K562 (cell line): ENCODE measurements at regions not wholly inside any gene's neighbourhood (a gene's known extent, or its start where the extent isn't known, plus 50 kb on each side); places are given as distances from the start of the nearest gene placed in this dataset.

Experiments
- ATAC-seq: fragments of 200-7000 bp; cut with Tn5 transposase; 3 replicates; pipeline ENCODE4 v1.9.1; 2020; ENCODE audit warnings: moderate library complexity
- BruUV-seq: library from RNA; stranded (reverse); fragments of 400-500 nt; replicated peaks from 2 replicates; lab custom pipeline; 2021; lab: Mats Ljungman, UMichigan
- CTCF ChIA-PET: fragments of 300-600 bp; formaldehyde crosslinking; extraction: SDS; loops from one replicate; lab custom pipeline; 2021; ENCODE audit warnings: low intra/inter-chr PET ratio; lab: Yijun Ruan, JAX
- POLR2A ChIA-PET: fragments of 300-600, 350-650 bp; sonication (Branson Sonifier 250); formaldehyde crosslinking; extraction: SDS; loops from one replicate; lab custom pipeline; 2021; ENCODE audit warnings: antibody characterized with exemption, inconsistent platforms; lab: Yijun Ruan, JAX
- DNase-seq, 4 experiments: peaks; one replicate each; pipeline versions ENCODE4 v3.0.0 to v3.0.0-alpha.2; 2011 to 2018; ENCODE audit warnings: low spot score in 3 of 4, mixed read lengths in 3 of 4; ENCODE audit errors: extremely low read depth in 1 of 4
- FAIRE-seq: peaks from 2 replicates; lab custom pipeline; 2011; peaks lifted over from hg19 to GRCh38; lab: Jason Lieb, UNC
- H2AFZ ChIP-seq: 2 replicates; pipeline ENCODE4 v1.6.0; 2011; ENCODE audit warnings: low read depth, low read length, control low read depth, inconsistent platforms
- H3K27ac ChIP-seq: fragments of 200-600 bp; 3 replicates; pipeline ENCODE4 v1.8.0; 2011; ENCODE audit warnings: low read depth, mild to moderate bottlenecking, control low read depth, inconsistent platforms, low read length, moderate library complexity, mixed read lengths; ENCODE audit errors: extremely low read depth
- H3K27me3 ChIP-seq, 2 experiments: fragments of 300-600 bp in 1 of 2; 2 replicates in 1 of 2; 3 replicates in 1 of 2; pipeline versions ENCODE4 v1.6.0 to v1.8.0; 2011; ENCODE audit warnings: inconsistent platforms in 2 of 2, low read length in 2 of 2, mild to moderate bottlenecking in 1 of 2, mixed read lengths in 1 of 2, moderate library complexity in 1 of 2; ENCODE audit not compliant: control insufficient read depth in 2 of 2, insufficient read depth in 2 of 2
- H3K36me3 ChIP-seq: fragments of 300-600 bp; 3 replicates; pipeline ENCODE4 v1.8.0; 2011; ENCODE audit warnings: mild to moderate bottlenecking, low read length, inconsistent platforms; ENCODE audit not compliant: control insufficient read depth, insufficient read depth
- H3K4me1 ChIP-seq, 2 experiments: fragments of 200-600 bp in 1 of 2; replicated peaks in 1 of 2; 2 replicates in 1 of 2; 3 replicates in 1 of 2; pipeline versions ENCODE4 v1.5.1 to v1.8.0; 2011; ENCODE audit warnings: inconsistent platforms in 2 of 2, low read length in 2 of 2, mild to moderate bottlenecking in 1 of 2, mixed read lengths in 1 of 2, moderate library complexity in 1 of 2; ENCODE audit not compliant: control insufficient read depth in 2 of 2, insufficient read depth in 2 of 2
- H3K4me2 ChIP-seq: 2 replicates; pipeline ENCODE4 v1.6.1; 2011; ENCODE audit warnings: low read length, control low read depth, inconsistent platforms, mixed read lengths; ENCODE audit not compliant: insufficient read depth
- H3K4me3 ChIP-seq: fragments of 200-600 bp; sonication (generic), shearing (Covaris generic); 2 replicates; pipeline ENCODE4 v1.5.1; 2016; ENCODE audit warnings: control low read depth, inconsistent platforms
- H3K79me2 ChIP-seq: fragments of 200-600 bp; 3 replicates; pipeline ENCODE4 v1.8.0; 2011; ENCODE audit warnings: low read length, inconsistent platforms; ENCODE audit not compliant: control insufficient read depth, insufficient read depth
- H3K9ac ChIP-seq, 2 experiments: 2 replicates each; pipeline versions ENCODE4 v1.6.0 to v1.6.1; 2011; ENCODE audit warnings: low read depth in 2 of 2, low read length in 2 of 2, control low read depth in 1 of 2, inconsistent platforms in 1 of 2, mild to moderate bottlenecking in 1 of 2, mixed read lengths in 1 of 2; ENCODE audit not compliant: insufficient read depth in 1 of 2
- H3K9me1 ChIP-seq: one replicate; pipeline ENCODE4 v1.6.0; 2011; ENCODE audit warnings: inconsistent platforms, mild to moderate bottlenecking, low read length, moderate library complexity; ENCODE audit not compliant: control insufficient read depth, insufficient read depth
- H3K9me3 ChIP-seq: replicated peaks from 2 replicates; pipeline ENCODE4 v1.5.1; 2011; ENCODE audit warnings: low read depth, low read length, inconsistent platforms; ENCODE audit not compliant: control insufficient read depth, insufficient read depth
- H4K20me1 ChIP-seq: replicated peaks from 2 replicates; pipeline ENCODE4 v1.6.1; 2011; ENCODE audit warnings: low read length, inconsistent platforms, mixed read lengths; ENCODE audit not compliant: control insufficient read depth, insufficient read depth
- BMI1 ChIP-seq: fragments of 150-350 bp; IDR thresholded peaks from 2 replicates; pipeline ENCODE4 v1.6.1; 2014; ENCODE audit warnings: low read length
- FOXP1 ChIP-seq: sonication (generic); formaldehyde crosslinking; IDR thresholded peaks from 2 replicates; pipeline ENCODE4 v1.8.0; 2022; ENCODE audit warnings: mild to moderate bottlenecking, missing genetic modification reagents
- GATA2 ChIP-seq: sonication (generic); formaldehyde crosslinking; IDR thresholded peaks from 2 replicates; pipeline ENCODE4 v1.4.0; 2020; ENCODE audit warnings: mild to moderate bottlenecking, missing genetic modification reagents
- HCFC1 ChIP-seq: IDR thresholded peaks from 2 replicates; pipeline ENCODE4 v1.6.1; 2012; ENCODE audit warnings: low read depth, low read length, improper control_type of control experiment
- HNRNPLL ChIP-seq: fragments of 200-400 bp; formaldehyde crosslinking; IDR thresholded peaks from 2 replicates; pipeline ENCODE4 v1.6.1; 2017; ENCODE audit warnings: low read length, low read depth, mild to moderate bottlenecking; ENCODE audit not compliant: poor library complexity, severe bottlenecking
- HSF4 ChIP-seq: fragments of 250-450 bp; sonication (Bioruptor Pico); IDR thresholded peaks from 2 replicates; pipeline ENCODE4 v2.1.2; 2022; ENCODE audit warnings: mild to moderate bottlenecking, moderate library complexity, borderline replicate concordance
- NR1H2 ChIP-seq: sonication (generic); formaldehyde crosslinking; IDR thresholded peaks from 2 replicates; pipeline ENCODE4 v1.4.0; 2020; ENCODE audit warnings: mild to moderate bottlenecking, missing genetic modification reagents
- POLR3G ChIP-seq: IDR thresholded peaks from 2 replicates; pipeline ENCODE4 v1.6.1; 2011; ENCODE audit not compliant: insufficient read length, insufficient replicate concordance; ENCODE audit errors: extremely low read depth
- RBM39 ChIP-seq: fragments of 200-400 bp; formaldehyde crosslinking; optimal IDR thresholded peaks from 2 replicates; pipeline ENCODE3; 2018; ENCODE audit warnings: low read depth, low read length
- TCFL5 ChIP-seq: fragments of 250-450 bp; sonication (Bioruptor Pico); conservative IDR thresholded peaks from 2 replicates; pipeline ENCODE4 v1.6.1; 2021; ENCODE audit warnings: mild to moderate bottlenecking, moderate library complexity, matching md5 sums
- TEAD2 ChIP-seq: fragments of 450-650 bp; IDR thresholded peaks from 2 replicates; pipeline ENCODE4 v1.6.1; 2016; ENCODE audit warnings: missing genetic modification characterization, control low read depth, missing compliant biosample characterization
- ZNF184 ChIP-seq: sonication (generic); formaldehyde crosslinking; IDR thresholded peaks from 2 replicates; pipeline ENCODE4 v1.5.0; 2020; ENCODE audit warnings: missing genetic modification reagents
- ZNF253 ChIP-seq: fragments of 250-450 bp; sonication (Bioruptor Pico); conservative IDR thresholded peaks from 2 replicates; pipeline ENCODE4 v1.6.1; 2021; ENCODE audit warnings: mild to moderate bottlenecking
- whole genome bisulfite sequencing: fragments of 100-300 bp; shearing (Covaris generic); methylation state at CpG from one replicate; pipeline ENCODE4 v1.1.6; 2016; ENCODE audit warnings: low coverage, mixed read lengths; ENCODE audit not compliant: insufficient coverage; ENCODE audit errors: missing lambda C conversion rate; 5-methylcytosine and 5-hydroxymethylcytosine counted together
- in situ Hi-C: fragments of 300-500 bp; cut with MboI; formaldehyde crosslinking; loops from 4 replicates; pipeline ENCODE4 v1.15.0; 2018; ENCODE audit warnings: inconsistent platforms, mixed read lengths
- intact Hi-C: fragments of 100-400 bp; cut with micrococcal nuclease; formaldehyde crosslinking; loops from 2 replicates; pipeline ENCODE4 v1.14.2; 2022
- TF ChIP-seq, protein P1 (sequence below): fragments of 250-450 bp; sonication (Bioruptor Pico); IDR thresholded peaks from 2 replicates; pipeline ENCODE4 v1.5.1; 2021; ENCODE audit warnings: mild to moderate bottlenecking
- TF ChIP-seq, protein P2 (sequence below): fragments of 250-450 bp; sonication (Bioruptor Pico); IDR thresholded peaks from 2 replicates; pipeline ENCODE4 v1.5.0; 2021; ENCODE audit warnings: mild to moderate bottlenecking, borderline replicate concordance
- TF ChIP-seq, protein P3 (sequence below): fragments of 450-650 bp; IDR thresholded peaks from one replicate; pipeline ENCODE4 v1.6.1; 2018; ENCODE audit warnings: mild to moderate bottlenecking, moderate library complexity; ENCODE audit not compliant: partially characterized antibody

DNA sequence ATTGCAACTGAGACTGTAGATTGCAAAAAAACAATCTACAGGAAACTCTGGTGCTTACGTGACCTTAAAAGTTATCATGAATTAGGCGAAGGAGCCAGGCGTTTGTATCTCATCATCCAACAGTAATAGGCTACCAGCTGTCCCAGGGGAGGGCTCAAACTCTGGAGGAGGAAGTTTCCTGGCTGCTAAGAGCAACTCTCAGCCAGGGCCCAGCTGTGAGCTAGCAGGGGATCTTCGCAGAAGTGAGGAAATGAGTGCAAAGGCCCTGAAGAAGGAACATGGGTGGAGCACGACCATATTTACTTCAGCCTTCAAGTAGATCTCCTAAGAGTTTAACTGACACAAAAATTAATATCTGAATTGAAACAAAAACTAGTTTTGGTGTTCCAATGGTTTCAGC is 686.9 kb upstream of the MAP3K7 start:
- 0% methylated on average over 5 of the region's 5 CpGs for WGBS

More for the DNA sequence above, 686.9 kb upstream of the MAP3K7 start:
- no peaks in the 10 kb centered on the region; the same call in 1 of the 2 replicates for H3K9me3 ChIP-seq
- POLR2A ChIA-PET, result no interaction called here
- in situ Hi-C loops (no loop called here), intact Hi-C loops (no loop called here)
- CTCF ChIA-PET, result no interaction called here
- H3K9me1 ChIP-seq, result no peaks in the 10 kb centered on the region
- FAIRE-seq (no peak), DNase-seq (no peak), ATAC-seq (no peak)
- H3K4me1 ChIP-seq, result no peaks in the 10 kb centered on the region
- no peak overlapping the region for H3K27ac ChIP-seq
- H3K79me2 ChIP-seq, result no peaks in the 10 kb centered on the region
- TF ChIP-seq FOXP1 (no peak), TEAD2 (tag) (no peak), GATA2 (no peak), BMI1 (no peak), ZNF184 (CRISPR knock-in tag) (no peak), NR1H2 (CRISPR knock-in tag) (no peak), TCFL5 (no peak), HNRNPLL (no peak), HCFC1 (no peak), ZNF253 (no peak), RBM39 (no peak), HSF4 (CRISPR knock-in tag) (no peak), POLR3G (no peak)
- TF ChIP-seq, protein P1, sequence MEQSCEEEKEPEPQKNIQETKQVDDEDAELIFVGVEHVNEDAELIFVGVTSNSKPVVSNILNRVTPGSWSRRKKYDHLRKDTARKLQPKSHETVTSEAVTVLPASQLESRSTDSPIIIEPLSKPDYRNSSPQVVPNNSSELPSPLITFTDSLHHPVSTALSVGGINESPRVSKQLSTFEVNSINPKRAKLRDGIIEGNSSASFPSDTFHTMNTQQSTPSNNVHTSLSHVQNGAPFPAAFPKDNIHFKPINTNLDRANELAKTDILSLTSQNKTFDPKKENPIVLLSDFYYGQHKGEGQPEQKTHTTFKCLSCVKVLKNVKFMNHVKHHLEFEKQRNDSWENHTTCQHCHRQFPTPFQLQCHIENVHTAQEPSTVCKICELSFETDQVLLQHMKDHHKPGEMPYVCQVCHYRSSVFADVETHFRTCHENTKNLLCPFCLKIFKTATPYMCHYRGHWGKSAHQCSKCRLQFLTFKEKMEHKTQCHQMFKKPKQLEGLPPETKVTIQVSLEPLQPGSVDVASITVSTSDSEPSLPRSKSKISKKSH (CRISPR knock-in tag), result no peak
- TF ChIP-seq, protein P2, sequence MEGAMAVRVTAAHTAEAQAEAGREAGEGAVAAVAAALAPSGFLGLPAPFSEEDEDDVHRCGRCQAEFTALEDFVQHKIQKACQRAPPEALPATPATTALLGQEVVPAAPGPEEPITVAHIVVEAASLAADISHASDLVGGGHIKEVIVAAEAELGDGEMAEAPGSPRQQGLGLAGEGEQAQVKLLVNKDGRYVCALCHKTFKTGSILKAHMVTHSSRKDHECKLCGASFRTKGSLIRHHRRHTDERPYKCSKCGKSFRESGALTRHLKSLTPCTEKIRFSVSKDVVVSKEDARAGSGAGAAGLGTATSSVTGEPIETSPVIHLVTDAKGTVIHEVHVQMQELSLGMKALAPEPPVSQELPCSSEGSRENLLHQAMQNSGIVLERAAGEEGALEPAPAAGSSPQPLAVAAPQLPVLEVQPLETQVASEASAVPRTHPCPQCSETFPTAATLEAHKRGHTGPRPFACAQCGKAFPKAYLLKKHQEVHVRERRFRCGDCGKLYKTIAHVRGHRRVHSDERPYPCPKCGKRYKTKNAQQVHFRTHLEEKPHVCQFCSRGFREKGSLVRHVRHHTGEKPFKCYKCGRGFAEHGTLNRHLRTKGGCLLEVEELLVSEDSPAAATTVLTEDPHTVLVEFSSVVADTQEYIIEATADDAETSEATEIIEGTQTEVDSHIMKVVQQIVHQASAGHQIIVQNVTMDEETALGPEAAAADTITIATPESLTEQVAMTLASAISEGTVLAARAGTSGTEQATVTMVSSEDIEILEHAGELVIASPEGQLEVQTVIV (CRISPR knock-in tag), result no peak
- TF ChIP-seq, protein P3, sequence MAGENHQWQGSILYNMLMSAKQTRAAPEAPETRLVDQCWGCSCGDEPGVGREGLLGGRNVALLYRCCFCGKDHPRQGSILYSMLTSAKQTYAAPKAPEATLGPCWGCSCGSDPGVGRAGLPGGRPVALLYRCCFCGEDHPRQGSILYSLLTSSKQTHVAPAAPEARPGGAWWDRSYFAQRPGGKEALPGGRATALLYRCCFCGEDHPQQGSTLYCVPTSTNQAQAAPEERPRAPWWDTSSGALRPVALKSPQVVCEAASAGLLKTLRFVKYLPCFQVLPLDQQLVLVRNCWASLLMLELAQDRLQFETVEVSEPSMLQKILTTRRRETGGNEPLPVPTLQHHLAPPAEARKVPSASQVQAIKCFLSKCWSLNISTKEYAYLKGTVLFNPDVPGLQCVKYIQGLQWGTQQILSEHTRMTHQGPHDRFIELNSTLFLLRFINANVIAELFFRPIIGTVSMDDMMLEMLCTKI, result no peak
- H4K20me1 ChIP-seq, result no peaks in the 10 kb centered on the region
- no peak overlapping the region for H3K9ac ChIP-seq
- no TSS peak for BruUV-seq
- H3K36me3 ChIP-seq, result no peaks in the 10 kb centered on the region
- H3K4me3 ChIP-seq, result no peak overlapping the region
- H3K27me3 ChIP-seq, result no peaks in the 10 kb centered on the region
- H2AFZ ChIP-seq, result no peak overlapping the region
- H3K4me2 ChIP-seq, result no peak overlapping the region
